Vagina (tissue), 2 donors: ENCODE measurements at regions not wholly inside any gene's neighbourhood (a gene's known extent, or its start where the extent isn't known, plus 50 kb on each side); places are given as distances from the start of the nearest gene placed in this dataset.
"Not testable (repeated sequence)": the region's sequence is repeated elsewhere in the genome, so short reads cannot be mapped to it uniquely, and the experiment has no call there.

Source experiments
- POLR2A ChIP-seq, 2 donors: fragments of 450-650 bp; IDR thresholded peaks; one replicate each; pipeline ENCODE4 v1.6.1; 2017; ENCODE audit warnings: antibody characterized with exemption in 2 of 2, mild to moderate bottlenecking in 2 of 2, moderate library complexity in 2 of 2
- POLR2AphosphoS5 ChIP-seq, 2 donors: sonication (generic); formaldehyde crosslinking; IDR thresholded peaks; one replicate each; pipeline ENCODE4 v1.9.0; 2017; ENCODE audit warnings: antibody characterized with exemption in 2 of 2, mild to moderate bottlenecking in 2 of 2, low read depth in 1 of 2; ENCODE audit not compliant: insufficient read depth in 1 of 2
- TF ChIP-seq, protein P1 (sequence below), 3 experiments: fragments of 450-650 bp in 2 of 3; fragments of 200-600 bp in 1 of 3; sonication (generic) in 1 of 3; IDR thresholded peaks; one replicate each; pipeline ENCODE4 v1.5.1; 2017 to 2019; ENCODE audit warnings: antibody characterized with exemption in 3 of 3, mild to moderate bottlenecking in 2 of 3, moderate library complexity in 2 of 3

GRCh38 chr2:241969182-241969581 lies 99.7 kb downstream of the RTP5 start:
- TF ChIP-seq POLR2A (IDR thresholded peaks at IDR 0.05); POLR2AphosphoS5 (IDR thresholded peaks at IDR 0.05; ENCODE audit: insufficient read depth in 1 of 2, low read depth in 1 of 2): not testable (repeated sequence)
- TF ChIP-seq, protein P1, sequence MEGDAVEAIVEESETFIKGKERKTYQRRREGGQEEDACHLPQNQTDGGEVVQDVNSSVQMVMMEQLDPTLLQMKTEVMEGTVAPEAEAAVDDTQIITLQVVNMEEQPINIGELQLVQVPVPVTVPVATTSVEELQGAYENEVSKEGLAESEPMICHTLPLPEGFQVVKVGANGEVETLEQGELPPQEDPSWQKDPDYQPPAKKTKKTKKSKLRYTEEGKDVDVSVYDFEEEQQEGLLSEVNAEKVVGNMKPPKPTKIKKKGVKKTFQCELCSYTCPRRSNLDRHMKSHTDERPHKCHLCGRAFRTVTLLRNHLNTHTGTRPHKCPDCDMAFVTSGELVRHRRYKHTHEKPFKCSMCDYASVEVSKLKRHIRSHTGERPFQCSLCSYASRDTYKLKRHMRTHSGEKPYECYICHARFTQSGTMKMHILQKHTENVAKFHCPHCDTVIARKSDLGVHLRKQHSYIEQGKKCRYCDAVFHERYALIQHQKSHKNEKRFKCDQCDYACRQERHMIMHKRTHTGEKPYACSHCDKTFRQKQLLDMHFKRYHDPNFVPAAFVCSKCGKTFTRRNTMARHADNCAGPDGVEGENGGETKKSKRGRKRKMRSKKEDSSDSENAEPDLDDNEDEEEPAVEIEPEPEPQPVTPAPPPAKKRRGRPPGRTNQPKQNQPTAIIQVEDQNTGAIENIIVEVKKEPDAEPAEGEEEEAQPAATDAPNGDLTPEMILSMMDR (IDR thresholded peaks at IDR 0.05), result not testable (repeated sequence)
